ENCODE measurements at regions not wholly inside any gene's neighbourhood (a gene's known extent, or its start where the extent isn't known, plus 50 kb on each side); places are given as distances from the start of the nearest gene placed in this dataset.

DNA sequence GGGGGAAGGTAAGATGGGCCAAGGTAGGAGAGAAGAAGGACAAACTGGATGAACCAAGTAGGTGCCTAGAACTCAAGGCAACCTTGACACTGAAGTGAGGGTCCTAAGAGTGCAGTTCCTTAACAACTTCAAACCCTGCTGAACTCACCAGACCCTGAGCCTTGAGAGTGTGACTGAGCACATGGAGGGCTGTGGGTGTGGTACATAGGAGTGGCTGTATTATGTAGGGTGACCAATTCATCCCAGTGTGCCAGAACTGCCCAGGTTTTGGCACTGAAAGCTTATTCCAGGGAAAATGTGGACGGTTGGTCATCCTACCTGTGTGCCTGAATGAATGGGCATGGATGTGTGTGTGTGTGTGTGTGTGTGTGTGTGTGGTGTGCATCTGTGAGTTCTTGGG lies 281.8 kb downstream of the DHX35 start:
- TF ChIP-seq, protein P1, sequence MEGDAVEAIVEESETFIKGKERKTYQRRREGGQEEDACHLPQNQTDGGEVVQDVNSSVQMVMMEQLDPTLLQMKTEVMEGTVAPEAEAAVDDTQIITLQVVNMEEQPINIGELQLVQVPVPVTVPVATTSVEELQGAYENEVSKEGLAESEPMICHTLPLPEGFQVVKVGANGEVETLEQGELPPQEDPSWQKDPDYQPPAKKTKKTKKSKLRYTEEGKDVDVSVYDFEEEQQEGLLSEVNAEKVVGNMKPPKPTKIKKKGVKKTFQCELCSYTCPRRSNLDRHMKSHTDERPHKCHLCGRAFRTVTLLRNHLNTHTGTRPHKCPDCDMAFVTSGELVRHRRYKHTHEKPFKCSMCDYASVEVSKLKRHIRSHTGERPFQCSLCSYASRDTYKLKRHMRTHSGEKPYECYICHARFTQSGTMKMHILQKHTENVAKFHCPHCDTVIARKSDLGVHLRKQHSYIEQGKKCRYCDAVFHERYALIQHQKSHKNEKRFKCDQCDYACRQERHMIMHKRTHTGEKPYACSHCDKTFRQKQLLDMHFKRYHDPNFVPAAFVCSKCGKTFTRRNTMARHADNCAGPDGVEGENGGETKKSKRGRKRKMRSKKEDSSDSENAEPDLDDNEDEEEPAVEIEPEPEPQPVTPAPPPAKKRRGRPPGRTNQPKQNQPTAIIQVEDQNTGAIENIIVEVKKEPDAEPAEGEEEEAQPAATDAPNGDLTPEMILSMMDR (IDR thresholded peaks at IDR 0.05; ENCODE audit: low read depth, low read length, poor library complexity, severe bottlenecking), result no peak
- no peak for TF ChIP-seq EZH2phosphoT487 (IDR thresholded peaks at IDR 0.05; ENCODE audit: borderline replicate concordance, low read length)

Measured in DOHH2 (cell line).